Naive B cell (primary cell): ENCODE measurements at regions not wholly inside any gene's neighbourhood (a gene's known extent, or its start where the extent isn't known, plus 50 kb on each side); places are given as distances from the start of the nearest gene placed in this dataset.
A peak's percentile ranks its signal among the peaks of the same experiment; 100 is the strongest.

ENCODE experiments used
- ATAC-seq, 2 donors: fragments of 150-1000 bp; cut with Tn5 transposase; 2 replicates each; pipeline ENCODE4 v1.10.0; 2021; ENCODE audit warnings: low read depth in 2 of 2, mild to moderate bottlenecking in 2 of 2, moderate library complexity in 2 of 2
- DNase-seq: peaks from one replicate; pipeline ENCODE4 v3.0.0; 2022
- H3K27ac Mint-ChIP-seq, 6 donors: one replicate each; pipeline ENCODE4 v1.8.0; 2020 to 2022; ENCODE audit warnings: mild to moderate bottlenecking in 6 of 6, mixed read lengths in 6 of 6, moderate library complexity in 5 of 6, inconsistent platforms in 2 of 6
- H3K27me3 Mint-ChIP-seq, 3 donors: one replicate each; pipeline ENCODE4 v1.8.0; 2021 to 2022; ENCODE audit warnings: mixed read lengths in 3 of 3, mild to moderate bottlenecking in 1 of 3
- H3K36me3 Mint-ChIP-seq, 2 donors: one replicate each; pipeline ENCODE4 v1.8.0; 2020 to 2022; ENCODE audit warnings: mixed read lengths in 2 of 2, inconsistent platforms in 1 of 2, mild to moderate bottlenecking in 1 of 2
- H3K4me1 Mint-ChIP-seq, 3 donors: one replicate each; pipeline ENCODE4 v1.8.0; 2020 to 2022; ENCODE audit warnings: mixed read lengths in 3 of 3, inconsistent platforms in 1 of 3, mild to moderate bottlenecking in 1 of 3, moderate library complexity in 1 of 3
- H3K4me3 Mint-ChIP-seq, 8 donors: one replicate each; pipeline ENCODE4 v1.8.0; 2020 to 2022; ENCODE audit warnings: mild to moderate bottlenecking in 8 of 8, mixed read lengths in 8 of 8, moderate library complexity in 8 of 8, inconsistent platforms in 2 of 8
- H3K9me3 Mint-ChIP-seq, 7 donors: one replicate each; pipeline ENCODE4 v1.8.0; 2020 to 2022; ENCODE audit warnings: mixed read lengths in 7 of 7, mild to moderate bottlenecking in 5 of 7, inconsistent platforms in 2 of 7, moderate library complexity in 1 of 7

DNA sequence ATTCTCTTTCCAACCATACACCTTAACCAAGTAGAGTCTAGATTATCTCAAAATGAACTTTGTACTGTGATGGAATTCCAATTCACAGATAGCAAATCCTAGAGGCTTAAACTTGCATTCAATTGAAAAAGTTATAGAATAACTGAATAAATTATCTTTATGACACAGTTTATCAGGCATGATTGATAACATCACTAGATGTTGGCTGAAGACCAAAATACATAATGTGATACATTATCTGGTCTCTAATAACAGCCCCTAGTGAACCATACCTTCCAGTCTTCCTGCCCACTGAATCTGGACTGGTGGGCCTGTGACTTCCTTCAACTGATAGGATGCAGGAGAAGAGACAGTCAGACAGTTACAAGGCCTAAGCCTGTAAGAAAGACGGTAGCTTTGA, 165.2 kb upstream of the CMC1 start:
- no peak for DNase-seq
- Mint-ChIP-seq H3K27me3 (no peaks in the 10 kb centered on the region), H3K4me1 (no peaks in the 10 kb centered on the region), H3K27ac (no peak overlapping the region), H3K36me3 (no peaks in the 10 kb centered on the region), H3K9me3 (peaks cover 0 to 2% (median 0%) of the 10 kb centered on the region in 7 donors), H3K4me3 (no peak overlapping the region)
- no peak for ATAC-seq

- H3K9me3 Mint-ChIP-seq: peaks cover 0 to 2% (median 0%) of the 10 kb centered on the region in 7 donors
- no peaks in the 10 kb centered on the region for H3K27me3 Mint-ChIP-seq
- no peak overlapping the region for H3K27ac Mint-ChIP-seq
- DNase-seq: no peak
- H3K36me3 Mint-ChIP-seq: no peaks in the 10 kb centered on the region
- no peak overlapping the region for H3K4me3 Mint-ChIP-seq
- no peak for ATAC-seq
- no peaks in the 10 kb centered on the region for H3K4me1 Mint-ChIP-seq
These were observed 163.8 kb upstream of the CMC1 start for GRCh38 chr3:28077572-28077971.

- Mint-ChIP-seq H3K27ac (no peak overlapping the region), H3K36me3 (no peaks in the 10 kb centered on the region), H3K27me3 (no peaks in the 10 kb centered on the region), H3K9me3 (peaks cover 0 to 2% (median 0%) of the 10 kb centered on the region in 7 donors), H3K4me3 (no peak overlapping the region), H3K4me1 (no peaks in the 10 kb centered on the region)
- ATAC-seq: no peak
- no peak for DNase-seq
These were observed 162.9 kb upstream of the CMC1 start for GRCh38 chr3:28078536-28078935.

GRCh38 chr3:28080716-28081115, 160.7 kb upstream of the CMC1 start:
- DNase-seq (no peak), ATAC-seq (no peak)
- Mint-ChIP-seq H3K27me3 (no peaks in the 10 kb centered on the region), H3K27ac (no peak overlapping the region), H3K4me3 (no peak overlapping the region), H3K4me1 (no peaks in the 10 kb centered on the region), H3K9me3 (peaks cover 0 to 1% (median 0%) of the 10 kb centered on the region in 7 donors), H3K36me3 (no peaks in the 10 kb centered on the region)

- Mint-ChIP-seq H3K27ac (no peak overlapping the region), H3K36me3 (no peaks in the 10 kb centered on the region), H3K4me1 (no peaks in the 10 kb centered on the region), H3K27me3 (no peaks in the 10 kb centered on the region), H3K9me3 (no peaks in the 10 kb centered on the region), H3K4me3 (no peak overlapping the region)
- DNase-seq (no peak), ATAC-seq (no peak)
These were observed 159.9 kb upstream of the CMC1 start for GRCh38 chr3:28081533-28081947.

- no peaks in the 10 kb centered on the region for H3K4me1 Mint-ChIP-seq
- peak overlapping the region in 1 of 6 donors; percentile 6 for H3K27ac Mint-ChIP-seq
These were observed 153.8 kb upstream of the CMC1 start for GRCh38 chr3:28087591-28087990.

DNA sequence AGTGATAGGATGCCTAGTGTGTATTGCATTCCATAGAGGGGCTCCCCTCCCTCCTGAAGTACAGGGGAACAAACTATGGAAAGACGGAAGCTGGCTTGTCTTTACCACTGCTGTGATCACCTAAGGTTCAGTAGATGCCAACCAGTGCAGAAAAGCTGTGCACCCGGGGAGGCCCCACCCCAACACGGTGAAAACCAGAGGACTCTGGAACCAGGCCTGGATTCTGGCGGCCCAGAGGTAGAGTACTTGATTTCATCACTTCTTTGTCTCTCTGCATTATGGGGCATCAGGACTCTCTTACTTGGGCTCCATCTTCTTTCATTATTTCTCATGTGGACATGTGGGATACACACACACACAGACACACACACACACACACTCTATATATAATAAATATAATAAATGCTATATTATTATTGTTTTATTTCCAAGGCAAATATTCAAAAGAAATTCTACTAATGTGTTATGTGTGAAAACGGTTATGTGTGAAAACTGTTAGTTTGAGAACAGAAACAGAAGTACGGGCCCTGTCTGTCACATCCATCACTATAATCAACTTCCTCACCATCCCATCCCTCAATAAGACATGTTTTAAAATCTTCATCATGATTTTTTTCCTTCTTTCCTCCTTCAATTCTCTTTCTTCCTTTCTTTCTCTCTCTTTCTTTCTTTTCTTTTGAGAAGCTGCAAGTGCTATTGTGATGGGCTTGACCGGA, 152.4 kb upstream of the CMC1 start:
- H3K36me3 Mint-ChIP-seq: no peaks in the 10 kb centered on the region
- H3K4me3 Mint-ChIP-seq: no peak overlapping the region
- DNase-seq: no peak
- ATAC-seq: no peak
- H3K27me3 Mint-ChIP-seq: no peaks in the 10 kb centered on the region
- H3K9me3 Mint-ChIP-seq: peaks cover 0 to 15% (median 9%) of the 10 kb centered on the region in 7 donors
- no peaks in the 10 kb centered on the region for H3K4me1 Mint-ChIP-seq
- H3K27ac Mint-ChIP-seq: no peak overlapping the region

More at GRCh38 chr3:28087591-28087990, 153.8 kb upstream of the CMC1 start:
- Mint-ChIP-seq H3K9me3 (peaks cover 0 to 2% (median under 1%) of the 10 kb centered on the region in 7 donors), H3K4me3 (no peak overlapping the region), H3K27me3 (no peaks in the 10 kb centered on the region), H3K36me3 (no peaks in the 10 kb centered on the region)
- DNase-seq: no peak
- ATAC-seq: no peak

- DNase-seq (no peak), ATAC-seq (no peak)
- peaks cover 0 to 21% (median 11%) of the 10 kb centered on the region in 7 donors for H3K9me3 Mint-ChIP-seq
- H3K4me1 Mint-ChIP-seq: no peaks in the 10 kb centered on the region
- no peaks in the 10 kb centered on the region for H3K27me3 Mint-ChIP-seq
- no peak overlapping the region for H3K4me3 Mint-ChIP-seq
- H3K27ac Mint-ChIP-seq: no peak overlapping the region
- no peaks in the 10 kb centered on the region for H3K36me3 Mint-ChIP-seq
These were observed 151.9 kb upstream of the CMC1 start for GRCh38 chr3:28089527-28089897.

DNA sequence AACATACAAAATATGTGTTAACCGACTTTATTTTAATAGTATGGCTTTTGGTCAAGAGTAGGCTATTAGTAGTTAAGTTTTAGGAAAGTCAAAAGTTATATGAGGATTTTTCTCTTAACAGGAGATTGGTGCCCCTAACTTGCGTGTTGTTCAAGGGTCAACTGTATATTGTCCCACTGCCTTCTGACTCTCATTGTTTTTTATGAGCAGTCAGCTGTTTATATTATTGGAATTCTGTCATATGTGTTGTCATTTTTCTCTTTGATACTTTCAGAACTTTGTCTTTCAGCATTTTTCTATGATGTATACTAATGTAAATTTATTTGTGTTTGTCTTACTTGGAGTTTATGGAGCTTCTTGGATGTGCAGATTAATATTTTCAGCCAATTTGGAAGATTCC, 142.1 kb upstream of the CMC1 start:
- peaks cover 5 to 46% (median 24%) of the 10 kb centered on the region in 7 donors for H3K9me3 Mint-ChIP-seq
- no peaks in the 10 kb centered on the region for H3K4me1 Mint-ChIP-seq
- ATAC-seq (no peak), DNase-seq (no peak)
- H3K36me3 Mint-ChIP-seq: peaks cover 0 to 9% of the 10 kb centered on the region in 2 donors
- no peak overlapping the region for H3K4me3 Mint-ChIP-seq
- H3K27ac Mint-ChIP-seq: no peak overlapping the region
- no peaks in the 10 kb centered on the region for H3K27me3 Mint-ChIP-seq

- H3K9me3 Mint-ChIP-seq: peaks cover 5 to 38% (median 21%) of the 10 kb centered on the region in 7 donors
- no peaks in the 10 kb centered on the region for H3K4me1 Mint-ChIP-seq
- H3K27me3 Mint-ChIP-seq: no peaks in the 10 kb centered on the region
- H3K27ac Mint-ChIP-seq: no peak overlapping the region
- peaks cover 0 to 9% of the 10 kb centered on the region in 2 donors for H3K36me3 Mint-ChIP-seq
- ATAC-seq (no peak), DNase-seq (no peak)
- H3K4me3 Mint-ChIP-seq: no peak overlapping the region
These were observed 139.7 kb upstream of the CMC1 start for GRCh38 chr3:28101705-28102104.

DNA sequence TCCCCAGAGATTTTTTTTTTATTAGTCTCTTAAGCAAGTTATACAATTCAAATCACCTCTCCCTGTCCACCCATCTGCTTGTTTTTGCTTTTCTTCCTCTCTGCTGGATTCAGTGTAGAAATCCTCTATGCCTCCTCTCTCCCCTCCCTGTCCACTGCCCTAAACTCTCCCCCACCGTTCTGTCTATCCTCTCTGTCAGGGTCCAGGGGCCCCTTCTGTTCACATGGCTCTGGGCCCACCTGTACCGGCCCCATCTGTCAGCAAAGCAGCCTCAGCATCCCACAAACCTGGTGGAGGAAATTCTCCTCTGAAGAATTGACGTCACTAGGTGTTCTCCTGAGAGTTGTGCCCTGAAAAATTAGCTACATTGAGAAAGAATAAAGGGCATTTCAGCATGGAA, 137.6 kb upstream of the CMC1 start:
- H3K27ac Mint-ChIP-seq: no peak overlapping the region

GRCh38 chr3:28104896-28105534, 136.4 kb upstream of the CMC1 start:
- H3K4me3 Mint-ChIP-seq: no peak overlapping the region
- no peaks in the 10 kb centered on the region for H3K27me3 Mint-ChIP-seq
- H3K27ac Mint-ChIP-seq: no peak overlapping the region
- peaks cover 0 to 3% of the 10 kb centered on the region in 2 donors for H3K36me3 Mint-ChIP-seq
- no peak for DNase-seq
- H3K4me1 Mint-ChIP-seq: no peaks in the 10 kb centered on the region
- H3K9me3 Mint-ChIP-seq: peaks cover 0 to 21% (median 10%) of the 10 kb centered on the region in 7 donors
- no peak for ATAC-seq

More for the DNA sequence above, 137.6 kb upstream of the CMC1 start:
- H3K4me1 Mint-ChIP-seq: no peaks in the 10 kb centered on the region
- no peaks in the 10 kb centered on the region for H3K27me3 Mint-ChIP-seq
- ATAC-seq (no peak), DNase-seq (no peak)
- H3K9me3 Mint-ChIP-seq: peaks cover under 1 to 33% (median 17%) of the 10 kb centered on the region in 7 donors
- peaks cover 0 to 9% of the 10 kb centered on the region in 2 donors for H3K36me3 Mint-ChIP-seq
- H3K4me3 Mint-ChIP-seq: no peak overlapping the region

DNA sequence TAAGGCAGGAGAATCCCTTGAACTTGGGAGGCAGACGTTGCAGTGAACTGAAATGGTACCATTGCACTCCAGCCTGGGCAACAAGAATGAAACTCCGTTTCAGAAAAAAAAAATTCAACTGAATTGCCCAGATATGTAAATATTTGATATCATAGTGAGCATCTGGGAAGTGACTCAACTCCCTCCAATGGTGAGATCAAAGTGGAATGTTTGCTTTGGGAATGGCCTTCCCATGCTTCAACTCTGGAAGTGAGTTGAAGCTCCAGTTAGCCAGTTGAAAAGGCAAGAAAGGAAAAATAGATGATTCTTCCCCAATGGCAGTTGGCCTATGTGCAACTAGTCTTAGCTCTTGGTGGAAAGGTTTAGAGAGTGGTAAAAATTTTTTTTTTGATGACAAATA, 131.6 kb upstream of the CMC1 start:
- Mint-ChIP-seq H3K27me3 (no peaks in the 10 kb centered on the region), H3K4me1 (no peaks in the 10 kb centered on the region)
- no peak for ATAC-seq

GRCh38 chr3:28110869-28111268, 130.6 kb upstream of the CMC1 start:
- peaks cover 0 to 2% (median 0%) of the 10 kb centered on the region in 7 donors for H3K9me3 Mint-ChIP-seq
- no peaks in the 10 kb centered on the region for H3K27me3 Mint-ChIP-seq
- H3K4me1 Mint-ChIP-seq: no peaks in the 10 kb centered on the region
- H3K4me3 Mint-ChIP-seq: no peak overlapping the region
- no peaks in the 10 kb centered on the region for H3K36me3 Mint-ChIP-seq
- ATAC-seq (no peak), DNase-seq (no peak)
- no peak overlapping the region for H3K27ac Mint-ChIP-seq

More for the DNA sequence above, 131.6 kb upstream of the CMC1 start:
- peak overlapping the region in 1 of 6 donors; percentile 86 for H3K27ac Mint-ChIP-seq
- DNase-seq: no peak
- H3K4me3 Mint-ChIP-seq: no peak overlapping the region
- no peaks in the 10 kb centered on the region for H3K36me3 Mint-ChIP-seq
- peaks cover 0 to 2% (median 0%) of the 10 kb centered on the region in 7 donors for H3K9me3 Mint-ChIP-seq
